Activated CD4-positive, alpha-beta T cell treated with anti-CD3 and anti-CD28 coated beads, Interleukin-2, amount 50 U/mL, for 1 hour (primary cell): ENCODE measurements at regions not wholly inside any gene's neighbourhood (a gene's known extent, or its start where the extent isn't known, plus 50 kb on each side); places are given as distances from the start of the nearest gene placed in this dataset.
"Not testable (repeated sequence)": the region's sequence is repeated elsewhere in the genome, so short reads cannot be mapped to it uniquely, and the experiment has no call there.

Source experiments
- DNase-seq: peaks from one replicate; pipeline ENCODE4 v3.0.0-alpha.2; 2020

DNA sequence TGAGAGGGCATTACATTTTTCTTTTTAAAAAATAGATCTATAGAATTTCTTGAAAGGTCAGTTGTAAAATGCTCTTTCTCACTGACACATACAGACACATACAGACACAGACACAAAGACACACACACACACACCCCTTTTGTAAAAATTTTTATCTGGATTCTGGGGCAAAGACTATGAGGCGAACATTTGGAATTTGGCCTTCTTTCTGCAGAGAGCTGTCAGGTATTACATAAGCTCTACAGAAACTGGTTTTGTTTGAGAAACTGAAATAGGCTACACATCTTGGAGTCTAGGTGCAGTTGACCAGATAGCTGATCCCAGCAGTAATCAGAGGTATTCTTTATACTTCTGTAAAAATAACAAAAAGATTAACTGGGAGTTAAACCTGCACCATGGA, 315.9 kb upstream of the RPS23 start:
- no peak for DNase-seq

DNA sequence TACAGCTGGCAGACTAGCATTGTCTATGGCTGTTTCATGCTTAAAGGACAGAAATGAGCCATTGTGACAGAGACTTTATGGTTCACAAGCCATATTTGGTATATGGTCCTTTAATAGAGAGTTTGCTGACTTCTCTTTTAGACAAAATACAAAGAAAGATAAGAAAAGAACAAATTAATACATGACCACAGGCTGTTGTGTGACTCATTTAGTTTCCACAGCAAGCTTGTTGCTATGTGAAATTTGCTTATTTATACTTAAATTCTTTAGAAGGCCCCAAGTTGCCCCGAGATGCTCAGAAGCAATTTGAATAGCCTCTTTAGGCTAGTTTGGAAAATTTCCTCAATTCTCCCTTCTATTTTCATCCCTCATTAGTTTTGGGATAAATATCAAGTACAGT, 315.3 kb upstream of the RPS23 start:
- DNase-seq: no peak

DNA sequence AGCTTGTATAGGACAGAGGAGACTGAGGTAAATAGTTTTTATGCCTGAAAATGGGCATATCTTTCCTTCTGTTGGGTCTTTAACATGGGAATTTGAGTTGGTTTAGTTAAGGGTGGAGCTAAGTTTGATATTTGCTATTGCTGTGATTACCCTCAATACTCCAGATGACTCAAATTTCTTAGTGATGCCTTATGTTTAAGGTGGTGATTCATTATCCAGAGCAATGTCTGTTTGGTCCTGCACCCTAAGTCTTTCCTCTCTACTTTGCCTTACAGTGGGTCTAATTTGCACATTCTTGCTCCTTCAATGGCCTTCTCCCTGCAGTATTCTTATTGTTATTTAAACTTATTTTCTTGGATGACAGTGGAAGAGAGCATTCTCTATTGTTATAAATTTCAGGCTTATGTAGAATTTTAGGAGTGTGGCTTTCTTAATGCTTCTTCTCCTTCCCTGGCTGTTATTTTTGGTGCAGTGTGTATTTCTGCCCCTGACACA, 312.9 kb upstream of the RPS23 start:
- DNase-seq: no peak

- DNase-seq: no peak
Observed at GRCh38 chr5:82590112-82590511, 312.0 kb upstream of the RPS23 start.

DNA sequence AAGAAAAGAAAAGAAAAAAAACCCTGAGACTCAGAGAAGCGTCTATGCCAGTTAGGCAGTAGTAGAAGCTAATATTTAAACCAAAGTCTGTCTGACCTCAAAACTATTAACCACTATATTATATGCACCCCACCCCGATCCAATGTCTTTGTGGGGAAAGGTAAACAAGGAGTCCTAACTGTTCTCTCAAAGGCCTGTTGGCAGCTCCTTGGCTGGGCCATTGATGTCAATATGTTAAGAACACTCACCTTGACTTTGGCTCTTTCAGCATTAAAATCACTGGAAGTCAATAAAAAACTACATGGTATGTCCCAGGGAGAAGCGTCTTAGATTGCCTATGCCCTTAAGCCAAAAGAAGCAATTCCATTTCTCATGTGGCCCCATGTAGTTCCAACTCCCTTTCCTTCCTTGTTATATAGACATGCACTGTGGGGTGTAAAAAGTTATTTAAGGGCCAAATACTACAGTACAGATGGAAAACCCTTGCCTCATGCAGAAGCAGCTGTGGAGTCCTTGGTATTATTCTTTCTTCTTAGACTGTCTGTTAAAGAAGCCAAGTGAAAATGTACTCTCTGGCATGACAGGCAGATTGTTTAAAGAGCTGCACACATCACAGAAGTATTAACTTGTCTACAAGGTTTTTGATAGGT, 308.6 kb upstream of the RPS23 start:
- no peak for DNase-seq

GRCh38 chr5:82586181-82586580, 308.0 kb upstream of the RPS23 start:
- DNase-seq: no peak

DNA sequence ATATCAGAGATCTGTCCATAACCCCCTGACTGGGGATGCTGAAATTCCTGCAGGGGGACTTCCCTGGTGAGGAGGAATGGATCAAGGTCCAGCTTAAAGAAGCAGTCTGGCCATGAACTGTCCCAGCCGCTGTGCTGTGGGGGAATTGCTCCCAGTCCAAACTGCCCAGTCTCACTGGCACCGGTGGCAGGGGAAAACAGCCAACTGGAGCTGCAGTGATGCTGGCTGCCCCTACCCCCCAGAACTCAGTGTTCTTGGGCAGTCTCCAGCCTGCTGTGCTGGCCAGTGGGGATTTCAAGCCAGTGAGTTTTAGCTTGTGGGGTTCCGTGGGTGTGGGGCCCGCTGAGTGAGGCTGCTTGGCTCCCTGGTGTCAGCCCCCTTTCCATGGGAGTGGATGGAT, 306.5 kb upstream of the RPS23 start:
- no peak for DNase-seq

- not testable (repeated sequence) for DNase-seq
Observed at GRCh38 chr5:82583331-82583730, 305.2 kb upstream of the RPS23 start.

DNA sequence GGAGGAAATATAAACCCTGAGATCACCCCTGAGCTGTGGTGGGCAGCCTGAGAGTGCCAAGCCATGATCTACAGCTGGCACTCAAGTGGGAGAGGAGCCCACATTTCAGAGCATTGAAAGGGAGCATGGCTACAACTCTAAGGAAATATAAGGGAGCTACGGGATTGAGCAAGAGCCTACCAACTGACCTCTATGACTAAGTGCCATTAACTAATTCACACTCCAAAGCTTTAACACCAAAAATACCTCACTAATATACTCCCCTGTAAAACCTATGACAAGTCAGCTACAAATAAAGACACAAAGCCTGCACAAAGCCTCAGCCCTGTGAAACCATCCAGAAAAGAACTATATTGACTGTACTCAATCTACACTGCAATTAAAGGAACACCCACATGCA, 286.8 kb upstream of the RPS23 start:
- DNase-seq: no peak

DNA sequence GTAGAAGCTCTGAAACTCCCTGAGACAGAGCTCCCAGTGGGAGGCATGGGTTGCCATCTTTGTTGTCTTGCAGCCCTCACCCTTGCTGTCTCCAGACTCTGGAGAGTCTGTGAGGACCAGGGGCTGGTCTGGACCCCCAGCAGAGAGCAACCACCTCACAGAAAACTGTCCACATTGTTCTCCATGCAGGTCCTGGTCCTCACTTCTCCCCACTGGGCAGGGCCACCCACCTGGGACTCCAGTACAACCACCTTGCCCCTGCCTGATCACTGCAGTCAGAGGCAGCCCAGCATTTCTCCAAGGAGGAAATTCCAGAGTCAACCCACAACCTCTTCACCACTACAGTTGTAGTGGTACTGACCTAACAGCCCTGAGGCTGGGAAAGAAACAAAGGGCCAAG, 285.6 kb upstream of the RPS23 start:
- DNase-seq: no peak

DNA sequence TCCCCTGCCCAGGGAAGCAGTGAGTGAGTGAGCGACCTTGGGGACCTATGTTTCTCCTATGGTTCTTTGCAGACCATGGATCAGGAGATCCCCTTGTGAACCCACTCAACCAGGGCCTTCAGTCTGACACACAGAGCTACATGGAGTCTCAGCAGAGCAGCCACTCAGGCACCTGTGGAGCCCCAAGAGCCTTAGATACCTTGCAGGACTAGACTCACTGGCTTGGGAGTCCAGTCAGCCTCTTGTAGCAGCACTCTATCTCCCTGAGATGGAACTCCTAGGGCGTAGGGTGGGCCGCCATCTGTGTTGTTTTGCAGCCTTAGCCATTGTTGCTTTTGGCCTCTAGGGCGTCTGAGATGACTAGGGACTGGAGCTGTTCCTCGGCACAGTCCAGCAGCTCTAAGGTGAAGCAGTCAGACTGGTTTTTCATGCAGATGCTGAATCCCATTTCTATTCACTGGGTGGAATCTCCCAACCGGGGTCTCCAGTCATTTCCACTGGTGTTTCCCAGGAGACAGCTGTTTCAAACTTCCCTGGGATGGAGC, 284.6 kb upstream of the RPS23 start:
- no peak for DNase-seq

GRCh38 chr5:82561797-82562196, 283.6 kb upstream of the RPS23 start:
- no peak for DNase-seq

GRCh38 chr5:82560969-82561368, 282.8 kb upstream of the RPS23 start:
- DNase-seq: no peak

DNA sequence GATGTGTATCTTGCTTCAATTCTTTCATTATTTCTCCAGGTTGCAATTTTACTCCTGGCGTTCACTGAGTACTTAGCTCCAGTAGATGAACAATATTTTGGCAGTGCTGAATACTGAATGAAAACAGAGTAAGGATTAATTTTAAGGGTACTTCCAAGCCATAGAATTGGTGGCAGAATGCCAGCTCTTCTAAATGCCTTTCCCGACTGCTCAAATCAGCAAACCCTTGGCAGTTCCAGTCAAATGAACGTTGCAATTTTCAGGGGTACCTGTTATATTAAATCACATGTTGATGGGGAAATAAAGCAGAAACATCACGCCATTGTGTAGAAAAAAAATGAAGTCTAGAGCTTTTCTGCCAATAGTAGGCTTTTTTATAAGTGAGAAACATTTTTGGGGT, 282.4 kb upstream of the RPS23 start:
- no peak for DNase-seq

- no peak for DNase-seq
Observed at GRCh38 chr5:82551840-82552385, 273.8 kb upstream of the RPS23 start.

GRCh38 chr5:82551192-82551591, 273.0 kb upstream of the RPS23 start:
- DNase-seq: no peak

- no peak for DNase-seq
Observed at GRCh38 chr5:82549263-82549662, 271.1 kb upstream of the RPS23 start.

- no peak for DNase-seq
Observed at GRCh38 chr5:82544004-82544403, 265.9 kb upstream of the RPS23 start.

- DNase-seq: no peak
Observed at GRCh38 chr5:82540301-82540700, 262.1 kb upstream of the RPS23 start.

DNA sequence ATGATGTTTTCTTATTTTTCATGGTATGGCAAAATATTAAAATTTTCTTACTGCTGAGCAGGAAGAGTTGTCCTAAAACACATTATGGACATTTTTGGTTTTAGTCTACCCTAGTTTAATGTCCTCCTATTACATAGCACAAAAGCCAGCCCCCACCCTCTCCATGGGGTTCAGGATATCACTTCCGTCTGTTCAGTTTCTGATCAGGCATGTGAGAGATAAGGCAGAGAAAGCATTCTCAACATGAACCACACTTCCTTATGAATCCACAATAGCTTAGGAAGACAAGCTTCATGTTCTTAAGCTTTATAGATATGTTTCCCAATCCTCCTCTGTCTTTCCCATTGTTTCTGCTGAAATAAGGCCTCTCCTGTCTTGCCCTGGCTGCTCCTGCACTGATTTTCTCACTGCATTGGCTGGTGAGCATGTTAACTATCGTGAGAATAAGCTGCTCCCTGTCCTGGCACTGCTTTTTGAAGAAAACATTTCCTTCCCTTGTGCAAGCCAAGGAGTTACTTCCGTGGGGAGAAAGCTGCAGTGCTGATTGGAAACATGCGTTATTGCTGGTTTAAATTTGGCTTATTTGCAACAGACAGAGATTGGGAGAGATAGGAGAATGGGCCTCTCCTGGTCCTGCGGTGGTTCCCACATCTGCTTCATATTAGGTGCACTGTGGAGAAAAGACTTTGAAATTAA, 260.3 kb upstream of the RPS23 start:
- DNase-seq: no peak

DNA sequence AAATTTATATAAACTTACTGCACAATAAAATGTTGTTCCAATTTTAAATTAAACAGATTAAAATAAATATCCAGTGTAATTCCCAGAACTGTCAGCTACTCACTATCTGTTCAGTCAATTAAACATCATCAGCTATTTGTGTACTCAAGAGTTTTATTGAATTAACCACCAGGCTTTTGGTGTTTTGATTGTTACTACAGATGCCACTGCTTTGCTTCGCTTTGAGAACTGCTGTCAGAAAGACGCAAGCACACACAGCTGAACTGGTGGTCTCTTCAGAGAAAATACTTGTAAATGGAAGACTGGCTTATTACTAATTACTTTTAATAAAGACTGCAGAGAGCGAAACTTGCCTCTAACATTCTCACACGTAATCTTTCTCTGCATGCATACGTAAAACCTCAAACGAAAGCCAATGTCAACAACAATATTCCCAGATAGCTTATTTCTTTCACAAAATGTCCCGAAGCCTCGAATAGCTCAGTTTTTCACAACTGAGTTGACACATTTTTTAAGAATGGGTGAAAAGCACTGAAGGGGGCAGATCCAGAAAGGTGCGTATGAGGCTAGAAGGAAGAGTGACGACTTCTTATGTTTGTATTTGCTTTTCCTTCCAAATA, 259.6 kb upstream of the RPS23 start:
- no peak for DNase-seq

DNA sequence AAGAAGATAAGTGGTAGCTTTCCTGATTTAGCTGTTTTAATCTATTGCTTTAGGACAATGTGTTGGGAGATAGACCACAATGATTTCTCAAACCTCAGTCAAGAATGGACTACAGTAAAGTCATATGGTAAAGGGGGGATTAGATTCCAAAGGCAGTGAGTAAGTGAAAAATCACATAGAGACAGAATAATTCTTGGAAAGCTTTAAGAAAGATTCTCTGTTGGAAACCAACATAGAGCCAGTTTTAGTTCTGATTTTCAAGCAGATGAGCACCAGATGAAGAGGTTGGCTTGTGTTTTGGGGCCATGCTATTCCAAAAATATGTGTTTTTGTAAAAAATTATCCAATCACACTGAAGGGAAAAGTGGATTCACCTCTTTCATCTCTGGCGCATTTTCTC, 256.8 kb upstream of the RPS23 start:
- no peak for DNase-seq

DNA sequence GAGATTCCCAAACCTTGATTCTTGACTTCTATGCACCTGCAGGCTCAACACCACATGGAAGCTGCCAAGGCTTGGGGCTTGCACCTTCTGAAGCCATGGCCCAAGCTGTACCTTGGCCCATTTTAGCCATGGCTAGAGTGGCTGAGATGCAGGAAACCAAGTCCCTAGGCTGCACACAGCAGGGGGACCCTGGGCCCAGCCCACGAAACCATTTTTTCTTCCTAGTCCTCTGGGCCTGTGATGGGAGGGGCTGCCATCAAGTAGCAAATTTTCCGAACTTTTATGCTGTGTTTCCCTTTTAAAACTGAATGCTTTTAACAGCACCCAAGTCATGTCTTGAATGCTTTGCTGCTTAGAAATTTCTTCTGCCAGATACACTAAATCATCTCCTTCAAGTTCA, 253.9 kb upstream of the RPS23 start:
- not testable (repeated sequence) for DNase-seq

DNA sequence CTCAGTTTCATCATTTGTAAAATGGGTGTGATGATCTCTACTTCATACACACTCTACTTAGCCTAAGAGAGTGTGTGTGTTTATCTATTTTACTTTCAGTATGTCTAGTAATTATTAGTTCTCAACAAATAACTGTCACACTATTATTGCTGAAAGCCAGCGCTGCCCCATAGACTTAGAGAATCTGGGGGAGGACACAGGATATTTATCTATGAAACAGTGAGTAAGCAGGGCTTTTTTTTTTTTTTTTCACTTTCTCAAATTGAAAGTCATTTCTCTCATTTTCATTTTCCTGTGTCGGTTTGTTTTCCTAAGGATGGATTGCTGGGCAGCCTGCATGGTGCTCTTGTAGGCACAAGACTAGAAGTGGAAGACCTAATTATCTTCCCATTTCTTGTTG, 248.4 kb upstream of the RPS23 start:
- DNase-seq: no peak
